ENCODE measurements at regions not wholly inside any gene's neighbourhood (a gene's known extent, or its start where the extent isn't known, plus 50 kb on each side); places are given as distances from the start of the nearest gene placed in this dataset.

DNA sequence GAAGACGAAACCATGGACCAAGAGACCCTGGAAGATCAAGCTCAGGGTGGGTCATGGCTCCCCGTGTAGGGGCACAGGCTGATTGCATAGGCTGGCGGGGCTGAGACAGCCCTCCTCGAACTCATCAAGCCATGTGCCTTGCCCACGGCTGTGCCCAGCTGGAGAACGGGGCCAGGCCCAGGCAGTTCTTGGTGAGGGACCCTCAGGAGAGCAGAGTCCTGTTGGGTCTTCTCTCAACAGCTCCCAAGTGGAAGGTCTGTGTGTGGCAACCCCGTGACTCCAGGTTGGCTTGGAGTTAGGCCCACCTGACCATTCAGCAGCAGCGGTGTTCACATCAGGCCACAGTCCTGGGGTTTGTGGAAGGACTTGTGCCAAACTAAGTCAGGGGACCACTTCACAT is 276.5 kb downstream of the QKI start:
- H3K9me3 ChIP-seq (ENCODE audit: control insufficient read depth in 2 of 2, low read length in 2 of 2), result no peaks in the 10 kb centered on the region
- H3K4me1 ChIP-seq (ENCODE audit: control insufficient read depth, insufficient read depth, low read length), result no peaks in the 10 kb centered on the region
- peaks cover 0 to 3% of the 10 kb centered on the region in 2 donors for H3K27me3 ChIP-seq (ENCODE audit: control insufficient read depth in 1 of 2, insufficient read depth in 2 of 2, low read length in 2 of 2)
- no peak overlapping the region for H3K9ac ChIP-seq (ENCODE audit: low read length in 2 of 2)
- no peaks in the 10 kb centered on the region for H3K36me3 ChIP-seq (ENCODE audit: control insufficient read depth in 2 of 2, insufficient read depth in 2 of 2, low read length in 2 of 2)
- no peak overlapping the region for H3K4me3 ChIP-seq (ENCODE audit: low read length in 2 of 2)
- no peak overlapping the region for H3K27ac ChIP-seq (ENCODE audit: low read length)

DNA sequence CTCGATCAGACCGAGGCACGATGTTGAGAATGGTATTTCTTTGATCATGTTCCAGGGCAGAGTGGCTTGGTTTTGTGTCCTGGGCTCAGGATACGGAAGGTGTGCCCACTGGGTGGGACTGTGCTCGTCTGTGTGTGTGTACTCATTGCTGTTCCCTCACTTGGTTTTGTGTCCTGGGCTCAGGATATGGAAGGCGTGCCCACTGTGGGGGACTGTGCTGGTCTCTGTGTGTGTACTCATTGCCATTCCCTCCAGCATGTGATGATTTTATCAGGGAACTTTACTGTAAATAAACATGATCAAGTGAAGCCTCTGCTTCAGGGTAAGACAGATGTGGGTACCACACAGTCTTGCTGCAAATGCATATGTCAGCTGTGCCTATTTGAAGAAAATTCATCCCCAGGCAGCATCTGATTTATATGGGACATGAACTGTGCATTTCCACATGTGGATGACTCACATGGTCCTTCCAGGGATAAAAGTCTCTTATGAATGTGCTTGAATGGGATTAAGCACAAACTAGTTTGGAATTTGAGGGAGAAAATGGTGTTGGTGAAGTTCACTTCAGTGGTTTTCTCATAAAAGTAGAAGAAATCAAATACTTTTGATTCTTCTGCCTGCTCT is 274.3 kb downstream of the QKI start:
- Histone ChIP-seq H3K4me1 (ENCODE audit: control insufficient read depth, insufficient read depth, low read length) (no peaks in the 10 kb centered on the region), H3K9me3 (ENCODE audit: control insufficient read depth in 2 of 2, low read length in 2 of 2) (peaks cover 0 to 1% of the 10 kb centered on the region in 2 donors), H3K27ac (ENCODE audit: low read length) (no peak overlapping the region), H3K27me3 (ENCODE audit: control insufficient read depth in 1 of 2, insufficient read depth in 2 of 2, low read length in 2 of 2) (peaks cover 0 to 3% of the 10 kb centered on the region in 2 donors), H3K4me3 (ENCODE audit: low read length in 2 of 2) (no peak overlapping the region), H3K9ac (ENCODE audit: low read length in 2 of 2) (no peak overlapping the region), H3K36me3 (ENCODE audit: control insufficient read depth in 2 of 2, insufficient read depth in 2 of 2, low read length in 2 of 2) (no peaks in the 10 kb centered on the region)

DNA sequence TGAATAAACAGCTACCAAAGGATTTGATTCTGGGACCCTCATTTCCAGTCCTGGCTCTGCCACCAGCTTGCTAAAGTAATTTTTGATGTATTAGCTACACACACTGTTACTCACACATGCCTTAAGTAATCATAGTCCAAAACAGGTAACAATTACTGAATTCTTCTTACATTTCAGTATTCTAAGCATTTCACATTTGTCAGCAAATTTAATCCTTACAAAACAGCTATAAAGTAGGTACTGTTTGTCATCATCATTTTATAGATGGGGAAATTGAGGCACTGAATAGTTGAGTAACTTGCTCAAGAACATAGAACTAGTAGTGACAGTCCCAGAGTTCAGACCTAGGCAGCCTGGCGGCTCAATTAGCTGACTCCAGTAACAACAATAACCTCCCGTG is 272.6 kb downstream of the QKI start:
- H3K4me3 ChIP-seq (ENCODE audit: low read length in 2 of 2), result no peak overlapping the region
- peaks cover 0 to 3% of the 10 kb centered on the region in 2 donors for H3K9me3 ChIP-seq (ENCODE audit: control insufficient read depth in 2 of 2, low read length in 2 of 2)
- no peak overlapping the region for H3K9ac ChIP-seq (ENCODE audit: low read length in 2 of 2)
- H3K4me1 ChIP-seq (ENCODE audit: control insufficient read depth, insufficient read depth, low read length), result no peaks in the 10 kb centered on the region
- no peaks in the 10 kb centered on the region for H3K36me3 ChIP-seq (ENCODE audit: control insufficient read depth in 2 of 2, insufficient read depth in 2 of 2, low read length in 2 of 2)
- H3K27ac ChIP-seq (ENCODE audit: low read length), result no peak overlapping the region
- peaks cover 0 to 3% of the 10 kb centered on the region in 2 donors for H3K27me3 ChIP-seq (ENCODE audit: control insufficient read depth in 1 of 2, insufficient read depth in 2 of 2, low read length in 2 of 2)

DNA sequence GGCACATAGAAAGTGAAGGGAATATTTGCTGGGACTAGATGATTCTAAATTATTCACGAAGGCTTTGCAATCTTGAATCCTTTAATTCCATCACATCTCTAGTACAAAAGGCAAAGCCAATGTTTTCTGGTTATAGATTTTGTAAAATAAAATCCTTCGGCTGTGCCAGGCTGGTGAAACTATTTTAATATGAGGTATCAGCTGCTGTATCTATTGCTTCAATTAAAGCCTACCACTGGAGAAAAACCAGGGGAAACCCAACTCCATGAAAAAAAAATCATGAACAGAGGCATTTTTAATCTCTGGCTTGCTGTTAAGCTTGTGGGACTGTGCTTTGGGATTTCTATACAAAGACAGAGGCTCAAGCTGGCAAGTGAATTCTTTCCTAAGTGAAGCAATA is 271.8 kb downstream of the QKI start:
- Histone ChIP-seq H3K27ac (ENCODE audit: low read length) (no peak overlapping the region), H3K4me3 (ENCODE audit: low read length in 2 of 2) (no peak overlapping the region), H3K27me3 (ENCODE audit: control insufficient read depth in 1 of 2, insufficient read depth in 2 of 2, low read length in 2 of 2) (peaks cover 0 to 3% of the 10 kb centered on the region in 2 donors), H3K36me3 (ENCODE audit: control insufficient read depth in 2 of 2, insufficient read depth in 2 of 2, low read length in 2 of 2) (no peaks in the 10 kb centered on the region), H3K9me3 (ENCODE audit: control insufficient read depth in 2 of 2, low read length in 2 of 2) (peaks cover 0 to 3% of the 10 kb centered on the region in 2 donors), H3K4me1 (ENCODE audit: control insufficient read depth, insufficient read depth, low read length) (no peaks in the 10 kb centered on the region), H3K9ac (ENCODE audit: low read length in 2 of 2) (no peak overlapping the region)

DNA sequence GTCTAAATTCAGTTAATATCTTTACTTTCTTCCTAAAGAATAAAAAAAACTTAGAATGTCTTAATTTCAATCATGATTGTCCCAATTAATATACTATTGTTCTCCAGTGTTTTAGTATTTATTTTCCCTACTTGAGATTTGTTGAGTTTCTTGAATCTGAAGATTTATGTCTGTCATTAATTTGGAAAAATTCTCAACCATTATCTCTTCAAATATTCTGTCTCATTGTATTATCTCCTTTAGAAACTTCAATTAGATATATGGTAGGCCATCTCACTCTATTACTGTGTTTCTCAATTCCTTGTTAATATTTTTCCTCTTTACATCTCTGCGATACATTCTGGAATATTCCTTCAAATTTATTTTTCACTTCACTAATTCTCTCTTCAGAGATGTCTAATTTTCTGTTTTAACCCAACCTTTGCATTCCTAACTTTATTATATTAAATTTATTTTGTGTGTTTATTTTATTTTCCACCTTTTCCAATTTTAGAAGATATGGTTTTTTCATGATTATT is 268.6 kb downstream of the QKI start:
- Histone ChIP-seq H3K9ac (ENCODE audit: low read length in 2 of 2) (no peak overlapping the region), H3K4me1 (ENCODE audit: control insufficient read depth, insufficient read depth, low read length) (no peaks in the 10 kb centered on the region), H3K9me3 (ENCODE audit: control insufficient read depth in 2 of 2, low read length in 2 of 2) (peaks cover 0 to 3% of the 10 kb centered on the region in 2 donors), H3K4me3 (ENCODE audit: low read length in 2 of 2) (no peak overlapping the region), H3K36me3 (ENCODE audit: control insufficient read depth in 2 of 2, insufficient read depth in 2 of 2, low read length in 2 of 2) (no peaks in the 10 kb centered on the region), H3K27ac (ENCODE audit: low read length) (no peak overlapping the region), H3K27me3 (ENCODE audit: control insufficient read depth in 1 of 2, insufficient read depth in 2 of 2, low read length in 2 of 2) (peaks cover 0 to 3% of the 10 kb centered on the region in 2 donors)

DNA sequence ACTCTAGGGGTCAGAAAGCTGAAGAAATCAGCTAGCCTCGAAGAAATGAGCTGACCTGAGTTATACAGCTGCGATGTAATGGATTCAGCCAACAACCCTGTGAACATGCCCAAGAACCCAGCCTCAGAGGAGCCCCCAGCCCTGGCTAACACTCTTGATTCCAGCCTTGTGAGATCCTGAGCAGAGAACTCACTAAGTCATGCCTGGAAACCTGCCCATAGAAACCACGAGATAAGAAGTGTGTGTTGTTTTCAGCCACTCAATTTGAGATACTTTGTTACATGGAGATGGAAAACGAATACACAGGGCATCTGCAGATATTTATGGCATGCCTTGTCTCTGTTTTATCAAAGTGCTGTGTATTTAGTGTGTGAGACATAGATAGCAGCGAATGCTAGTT is 265.2 kb downstream of the QKI start:
- no peaks in the 10 kb centered on the region for H3K36me3 ChIP-seq (ENCODE audit: control insufficient read depth in 2 of 2, insufficient read depth in 2 of 2, low read length in 2 of 2)
- H3K4me3 ChIP-seq (ENCODE audit: low read length in 2 of 2), result no peak overlapping the region
- no peaks in the 10 kb centered on the region for H3K4me1 ChIP-seq (ENCODE audit: control insufficient read depth, insufficient read depth, low read length)
- peaks cover 0 to 3% of the 10 kb centered on the region in 2 donors for H3K9me3 ChIP-seq (ENCODE audit: control insufficient read depth in 2 of 2, low read length in 2 of 2)
- no peaks in the 10 kb centered on the region for H3K27me3 ChIP-seq (ENCODE audit: control insufficient read depth in 1 of 2, insufficient read depth in 2 of 2, low read length in 2 of 2)
- no peak overlapping the region for H3K27ac ChIP-seq (ENCODE audit: low read length)
- H3K9ac ChIP-seq (ENCODE audit: low read length in 2 of 2), result no peak overlapping the region

DNA sequence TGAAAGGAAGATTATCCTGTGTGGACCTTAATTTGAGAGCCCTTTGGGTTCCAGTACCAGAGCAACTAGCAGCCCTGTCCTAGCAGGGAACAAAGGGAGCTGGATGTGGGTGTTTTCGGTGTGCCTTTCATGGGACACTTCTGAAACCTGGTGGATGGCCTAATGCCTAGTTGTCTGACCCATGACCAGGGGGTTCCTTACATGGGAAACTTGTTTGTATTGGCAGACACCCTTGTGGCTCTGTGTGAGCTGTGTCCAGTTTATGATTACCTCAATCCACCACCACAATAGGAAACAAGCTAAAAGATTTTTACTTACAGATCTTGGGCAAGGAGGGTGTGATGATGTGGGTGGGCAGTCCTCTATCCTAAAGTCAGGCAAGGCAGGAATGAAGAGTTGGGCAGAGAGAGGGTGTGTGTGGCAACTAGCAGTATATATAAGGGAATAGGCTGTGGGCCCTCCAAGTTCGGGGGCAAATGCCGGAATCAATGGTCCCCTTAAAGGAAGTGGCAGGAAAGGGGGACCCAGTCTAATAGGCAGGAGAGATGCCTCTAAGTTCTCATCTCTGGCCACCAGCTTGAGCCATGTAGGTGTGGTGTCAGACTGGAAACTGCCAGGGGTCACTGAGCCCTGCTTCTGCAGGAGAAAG is 264.6 kb downstream of the QKI start:
- Histone ChIP-seq H3K4me1 (ENCODE audit: control insufficient read depth, insufficient read depth, low read length) (no peaks in the 10 kb centered on the region), H3K9ac (ENCODE audit: low read length in 2 of 2) (no peak overlapping the region), H3K27ac (ENCODE audit: low read length) (no peak overlapping the region), H3K36me3 (ENCODE audit: control insufficient read depth in 2 of 2, insufficient read depth in 2 of 2, low read length in 2 of 2) (no peaks in the 10 kb centered on the region), H3K9me3 (ENCODE audit: control insufficient read depth in 2 of 2, low read length in 2 of 2) (peaks cover 0 to 3% of the 10 kb centered on the region in 2 donors), H3K4me3 (ENCODE audit: low read length in 2 of 2) (no peak overlapping the region), H3K27me3 (ENCODE audit: control insufficient read depth in 1 of 2, insufficient read depth in 2 of 2, low read length in 2 of 2) (no peaks in the 10 kb centered on the region)

DNA sequence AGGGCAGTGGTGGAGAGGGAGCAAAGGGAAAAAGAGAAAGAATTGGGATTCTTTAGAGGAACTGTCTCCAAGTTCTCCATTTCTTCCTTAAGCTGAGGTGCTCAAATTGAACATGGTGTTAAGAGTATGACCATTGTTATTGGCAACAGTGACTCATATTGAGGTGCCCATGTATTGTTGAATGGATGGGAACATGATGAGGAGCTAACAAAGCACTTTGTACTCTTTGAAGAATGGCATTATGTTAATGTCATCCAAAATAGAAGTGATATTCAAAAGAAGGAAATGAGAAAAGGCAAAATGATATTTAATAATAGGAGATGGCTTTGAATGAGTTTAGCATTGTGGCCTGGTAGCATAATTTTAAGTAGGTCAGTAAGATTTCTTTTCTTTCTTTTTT is 261.1 kb downstream of the QKI start:
- Histone ChIP-seq H3K27me3 (ENCODE audit: control insufficient read depth in 1 of 2, insufficient read depth in 2 of 2, low read length in 2 of 2) (no peaks in the 10 kb centered on the region), H3K4me1 (ENCODE audit: control insufficient read depth, insufficient read depth, low read length) (no peaks in the 10 kb centered on the region), H3K9me3 (ENCODE audit: control insufficient read depth in 2 of 2, low read length in 2 of 2) (no peaks in the 10 kb centered on the region), H3K36me3 (ENCODE audit: control insufficient read depth in 2 of 2, insufficient read depth in 2 of 2, low read length in 2 of 2) (no peaks in the 10 kb centered on the region), H3K9ac (ENCODE audit: low read length in 2 of 2) (no peak overlapping the region), H3K4me3 (ENCODE audit: low read length in 2 of 2) (no peak overlapping the region), H3K27ac (ENCODE audit: low read length) (no peak overlapping the region)

DNA sequence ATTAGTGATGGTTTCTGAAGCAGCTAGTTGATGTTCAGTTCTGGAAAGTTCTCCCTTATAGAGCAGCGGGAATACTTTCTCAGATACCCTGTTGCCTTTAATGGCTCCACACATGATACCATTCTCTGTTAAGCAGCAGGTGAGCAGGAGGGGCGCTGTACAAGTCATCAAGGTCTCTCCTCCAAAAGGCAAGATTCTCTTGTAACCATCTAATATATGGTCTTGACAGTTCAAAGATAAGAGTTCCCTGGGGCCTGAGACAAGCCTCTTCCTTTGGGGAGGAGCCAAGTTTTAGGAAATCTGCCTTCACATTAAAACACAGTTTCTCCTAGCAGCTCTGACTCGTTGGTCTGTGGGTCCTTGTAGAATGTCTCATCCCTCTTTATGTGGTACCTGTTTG is 258.2 kb downstream of the QKI start:
- H3K36me3 ChIP-seq (ENCODE audit: control insufficient read depth in 2 of 2, insufficient read depth in 2 of 2, low read length in 2 of 2), result no peaks in the 10 kb centered on the region
- H3K9ac ChIP-seq (ENCODE audit: low read length in 2 of 2), result no peak overlapping the region
- no peaks in the 10 kb centered on the region for H3K9me3 ChIP-seq (ENCODE audit: control insufficient read depth in 2 of 2, low read length in 2 of 2)
- peaks cover 1% of the 10 kb centered on the region for H3K4me1 ChIP-seq (ENCODE audit: control insufficient read depth, insufficient read depth, low read length)
- no peak overlapping the region for H3K27ac ChIP-seq (ENCODE audit: low read length)
- no peaks in the 10 kb centered on the region for H3K27me3 ChIP-seq (ENCODE audit: control insufficient read depth in 1 of 2, insufficient read depth in 2 of 2, low read length in 2 of 2)
- no peak overlapping the region for H3K4me3 ChIP-seq (ENCODE audit: low read length in 2 of 2)

DNA sequence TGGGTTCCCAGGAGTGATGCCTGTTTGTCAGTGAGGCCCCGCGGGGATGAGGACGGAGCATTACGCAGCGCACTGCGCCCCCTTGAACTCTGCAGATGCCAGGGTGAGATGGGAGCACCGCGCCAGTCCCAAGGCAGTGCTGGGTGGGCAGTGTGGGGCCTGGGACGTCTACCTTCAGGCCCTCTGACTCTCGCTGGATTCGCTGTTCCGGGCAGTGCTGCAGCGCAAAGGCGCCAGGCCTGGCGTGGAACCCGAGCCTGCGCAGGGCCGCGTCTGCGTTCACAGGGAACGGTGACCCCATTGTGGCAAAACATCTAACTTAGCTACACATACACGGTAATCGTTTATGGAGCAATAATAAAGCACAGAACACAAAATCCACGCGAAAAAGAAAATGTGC is 257.3 kb downstream of the QKI start:
- Histone ChIP-seq H3K4me3 (ENCODE audit: low read length in 2 of 2) (no peak overlapping the region), H3K27ac (ENCODE audit: low read length) (no peak overlapping the region), H3K27me3 (ENCODE audit: control insufficient read depth in 1 of 2, insufficient read depth in 2 of 2, low read length in 2 of 2) (no peaks in the 10 kb centered on the region), H3K4me1 (ENCODE audit: control insufficient read depth, insufficient read depth, low read length) (peaks cover 2% of the 10 kb centered on the region), H3K36me3 (ENCODE audit: control insufficient read depth in 2 of 2, insufficient read depth in 2 of 2, low read length in 2 of 2) (no peaks in the 10 kb centered on the region), H3K9me3 (ENCODE audit: control insufficient read depth in 2 of 2, low read length in 2 of 2) (no peaks in the 10 kb centered on the region), H3K9ac (ENCODE audit: low read length in 2 of 2) (no peak overlapping the region)

DNA sequence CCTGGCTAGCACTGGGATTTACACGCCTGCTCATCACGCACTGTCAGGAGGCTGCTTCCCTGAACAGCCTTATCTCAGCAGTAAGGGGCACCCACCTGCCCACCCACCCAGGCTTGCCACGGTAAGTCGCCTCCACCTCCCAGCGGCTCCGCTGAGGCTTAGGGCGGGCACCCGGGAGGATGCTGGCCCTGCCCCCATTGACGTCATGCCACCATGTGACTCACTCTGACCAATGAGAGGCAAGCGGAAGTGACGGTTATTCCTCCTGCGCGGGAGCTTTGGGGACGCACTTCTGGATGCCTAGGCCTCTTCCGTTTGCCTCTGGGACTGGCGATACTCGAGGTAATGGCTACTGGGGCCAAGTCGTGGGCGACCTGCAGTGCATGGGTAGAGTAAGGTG is 256.8 kb downstream of the QKI start:
- H3K9ac ChIP-seq (ENCODE audit: low read length in 2 of 2), result no peak overlapping the region
- no peak overlapping the region for H3K27ac ChIP-seq (ENCODE audit: low read length)
- no peaks in the 10 kb centered on the region for H3K9me3 ChIP-seq (ENCODE audit: control insufficient read depth in 2 of 2, low read length in 2 of 2)
- no peak overlapping the region for H3K4me3 ChIP-seq (ENCODE audit: low read length in 2 of 2)
- H3K27me3 ChIP-seq (ENCODE audit: control insufficient read depth in 1 of 2, insufficient read depth in 2 of 2, low read length in 2 of 2), result no peaks in the 10 kb centered on the region
- H3K4me1 ChIP-seq (ENCODE audit: control insufficient read depth, insufficient read depth, low read length), result peaks cover 2% of the 10 kb centered on the region
- H3K36me3 ChIP-seq (ENCODE audit: control insufficient read depth in 2 of 2, insufficient read depth in 2 of 2, low read length in 2 of 2), result no peaks in the 10 kb centered on the region

All from stomach smooth muscle (tissue), 2 donors.